ENCODE measurements at regions not wholly inside any gene's neighbourhood (a gene's known extent, or its start where the extent isn't known, plus 50 kb on each side); places are given as distances from the start of the nearest gene placed in this dataset.

- DNase-seq (ENCODE audit: low read depth) = no peak
- no peak overlapping the region for H3K4me3 ChIP-seq (replicated peaks; ENCODE audit: low read depth, low read length)
- TF ChIP-seq CTCF (IDR thresholded peaks at IDR 0.05; ENCODE audit: low read length, missing control alignments) = no peak
These were observed 337.4 kb downstream of the CBLN4 start for GRCh38 chr20:55667955-55668354.

GRCh38 chr20:55667024-55667423, 338.3 kb downstream of the CBLN4 start:
- H3K4me3 ChIP-seq (replicated peaks; ENCODE audit: low read depth, low read length) = no peak overlapping the region
- TF ChIP-seq CTCF (IDR thresholded peaks at IDR 0.05; ENCODE audit: low read length, missing control alignments) = no peak
- no peak for DNase-seq (ENCODE audit: low read depth)

GRCh38 chr20:55656231-55656775, 349.0 kb downstream of the CBLN4 start:
- DNase-seq (ENCODE audit: low read depth) = no peak
- no peak for TF ChIP-seq CTCF (IDR thresholded peaks at IDR 0.05; ENCODE audit: low read length, missing control alignments)
- no peak overlapping the region for H3K4me3 ChIP-seq (replicated peaks; ENCODE audit: low read depth, low read length)

DNA sequence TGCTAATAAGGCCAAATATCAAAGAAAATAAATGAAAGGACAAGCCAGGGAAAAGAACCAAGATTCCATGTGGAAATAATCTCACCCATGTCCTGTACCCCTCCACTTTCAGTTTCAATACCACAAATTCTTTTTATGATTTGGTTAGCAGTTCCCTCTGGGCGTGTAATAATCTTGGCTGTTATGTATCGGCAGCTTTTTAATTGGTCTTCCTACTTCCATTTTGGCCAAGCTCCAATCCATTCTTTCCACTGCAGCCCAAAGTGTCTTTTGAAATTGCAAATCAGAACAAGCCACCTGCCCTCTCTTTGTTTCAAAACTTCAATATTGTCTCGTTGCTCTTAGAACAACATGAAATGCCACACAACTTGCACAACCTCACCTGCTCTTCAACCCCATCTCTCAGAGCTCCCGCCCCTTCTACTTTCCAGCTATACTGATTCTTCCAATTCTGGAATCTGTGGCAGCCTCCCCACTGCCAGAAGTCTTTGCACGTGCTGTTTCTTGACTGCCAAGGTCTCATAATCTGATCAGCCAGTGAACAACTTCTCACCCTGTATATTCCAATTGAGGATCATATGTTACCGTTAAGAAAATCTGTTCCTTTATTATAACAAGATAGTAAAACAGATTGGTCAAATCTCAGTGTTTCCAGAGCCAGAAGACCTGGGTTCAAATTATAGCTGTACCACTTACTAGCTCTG, 354.5 kb downstream of the CBLN4 start:
- no peak for DNase-seq (ENCODE audit: low read depth)
- no peak overlapping the region for H3K4me3 ChIP-seq (replicated peaks; ENCODE audit: low read depth, low read length)
- TF ChIP-seq CTCF (IDR thresholded peaks at IDR 0.05; ENCODE audit: low read length, missing control alignments) = no peak

GRCh38 chr20:55649254-55649653, 356.1 kb downstream of the CBLN4 start:
- H3K4me3 ChIP-seq (replicated peaks; ENCODE audit: low read depth, low read length) = no peak overlapping the region
- TF ChIP-seq CTCF (IDR thresholded peaks at IDR 0.05; ENCODE audit: low read length, missing control alignments) = no peak

DNA sequence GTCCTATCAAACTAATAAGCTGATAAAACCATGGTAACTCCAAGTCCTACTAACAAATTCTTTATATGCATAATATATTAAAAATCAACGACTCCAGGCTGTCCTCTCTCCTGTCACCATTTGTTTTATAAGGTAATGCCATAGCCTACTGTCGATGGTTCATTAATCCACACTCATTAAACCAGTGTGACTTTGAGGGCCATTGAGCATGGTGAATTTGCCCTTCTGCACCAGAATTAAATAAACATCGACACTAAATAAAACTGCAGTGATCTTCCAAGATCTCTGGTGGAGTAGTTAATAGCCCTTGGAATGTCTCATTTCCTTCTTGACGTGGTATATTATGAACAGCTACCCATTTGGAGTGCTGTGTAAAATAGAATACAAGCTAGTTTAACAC, 358.5 kb downstream of the CBLN4 start:
- H3K4me3 ChIP-seq (replicated peaks; ENCODE audit: low read depth, low read length) = no peak overlapping the region
- DNase-seq (ENCODE audit: low read depth) = no peak
- TF ChIP-seq CTCF (IDR thresholded peaks at IDR 0.05; ENCODE audit: low read length, missing control alignments) = no peak

More at GRCh38 chr20:55649254-55649653, 356.1 kb downstream of the CBLN4 start:
- no peak for DNase-seq (ENCODE audit: low read depth)

DNA sequence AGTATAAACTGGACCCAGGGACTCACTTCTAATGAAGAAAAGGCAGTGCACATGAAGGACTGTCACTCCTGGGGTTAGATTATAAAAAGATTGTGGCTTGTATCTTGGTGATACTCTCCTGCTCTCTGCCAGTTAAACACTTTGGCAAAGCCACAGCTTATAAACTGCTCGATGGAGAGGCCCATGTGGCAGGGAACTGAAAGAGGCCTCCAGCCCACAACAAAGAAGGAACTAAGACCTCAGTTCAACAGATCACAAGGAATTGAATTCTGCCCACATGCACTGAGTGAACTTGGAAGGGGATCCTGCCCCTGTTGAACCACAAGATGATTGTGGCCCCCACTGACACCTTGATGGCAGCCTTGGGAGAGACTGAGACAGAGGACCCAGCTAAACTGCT, 363.8 kb downstream of the CBLN4 start:
- no peak overlapping the region for H3K4me3 ChIP-seq (replicated peaks; ENCODE audit: low read depth, low read length)
- no peak for TF ChIP-seq CTCF (IDR thresholded peaks at IDR 0.05; ENCODE audit: low read length, missing control alignments)
- DNase-seq (ENCODE audit: low read depth) = no peak
